GM23248 (cell line): ENCODE measurements at regions not wholly inside any gene's neighbourhood (a gene's known extent, or its start where the extent isn't known, plus 50 kb on each side); places are given as distances from the start of the nearest gene placed in this dataset.

Source experiments
- DNase-seq: peaks from one replicate; pipeline ENCODE4 v3.0.0-alpha.2; 2015
- H2AFZ ChIP-seq: fragments of 200-600 bp; sonication (generic); 2 replicates; pipeline ENCODE4 v1.6.1; 2016; ENCODE audit warnings: antibody characterized with exemption
- H3F3A ChIP-seq: fragments of 200-600 bp; sonication (generic); 2 replicates; pipeline ENCODE4 v1.6.1; 2016; ENCODE audit warnings: mild to moderate bottlenecking, antibody characterized with exemption, mixed run types; ENCODE audit not compliant: insufficient read depth
- H3K27ac ChIP-seq: fragments of 200-600 bp; sonication (generic); 2 replicates; pipeline ENCODE4 v1.5.1; 2016; ENCODE audit warnings: mild to moderate bottlenecking
- H3K27me3 ChIP-seq: fragments of 200-600 bp; sonication (generic); replicated peaks from 2 replicates; pipeline ENCODE4 v1.6.1; 2016; ENCODE audit warnings: mild to moderate bottlenecking; ENCODE audit not compliant: insufficient read depth
- H3K36me3 ChIP-seq: fragments of 200-600 bp; sonication (generic); 2 replicates; pipeline ENCODE4 v1.6.1; 2016; ENCODE audit warnings: low read depth, mild to moderate bottlenecking
- H3K4me1 ChIP-seq: fragments of 200-600 bp; sonication (generic); 2 replicates; pipeline ENCODE4 v1.6.1; 2016; ENCODE audit warnings: mild to moderate bottlenecking; ENCODE audit not compliant: insufficient read depth
- H3K4me2 ChIP-seq: fragments of 200-600 bp; sonication (generic); one replicate; pipeline ENCODE4 v1.6.1; 2016; ENCODE audit warnings: mild to moderate bottlenecking; ENCODE audit not compliant: unreplicated experiment
- H3K4me3 ChIP-seq: fragments of 200-600 bp; sonication (generic); 2 replicates; pipeline ENCODE4 v1.5.1; 2016; ENCODE audit warnings: mild to moderate bottlenecking
- H3K79me2 ChIP-seq: fragments of 200-600 bp; sonication (generic); 2 replicates; pipeline ENCODE4 v1.6.1; 2016; ENCODE audit warnings: mild to moderate bottlenecking; ENCODE audit not compliant: insufficient read depth
- H3K9ac ChIP-seq: fragments of 200-600 bp; sonication (generic); 2 replicates; pipeline ENCODE4 v1.6.1; 2016; ENCODE audit warnings: mild to moderate bottlenecking
- H3K9me2 ChIP-seq: fragments of 200-600 bp; sonication (generic); 2 replicates; pipeline ENCODE4 v1.6.1; 2016; ENCODE audit warnings: mixed run types, mild to moderate bottlenecking, moderate library complexity; ENCODE audit not compliant: insufficient read depth
- H3K9me3 ChIP-seq: fragments of 200-600 bp; sonication (generic); one replicate; pipeline ENCODE4 v1.6.1; 2017; ENCODE audit warnings: low read depth
- H4K20me1 ChIP-seq: fragments of 200-600 bp; sonication (generic); 2 replicates; pipeline ENCODE4 v1.6.0; 2016; ENCODE audit not compliant: insufficient read depth
- EZH2 ChIP-seq: fragments of 200-600 bp; sonication (generic); IDR thresholded peaks from 2 replicates; pipeline ENCODE4 v1.6.1; 2018; ENCODE audit warnings: antibody characterized with exemption, mild to moderate bottlenecking; ENCODE audit not compliant: insufficient read depth, poor library complexity, severe bottlenecking
- EZH2phosphoT487 ChIP-seq: fragments of 200-600 bp; sonication (generic); IDR thresholded peaks from 2 replicates; pipeline ENCODE4 v1.6.1; 2018; ENCODE audit warnings: antibody characterized with exemption, moderate library complexity, mild to moderate bottlenecking, low read depth; ENCODE audit not compliant: insufficient read depth
- WGBS, 2 experiments: methylation state at CpG; one replicate each; pipeline ENCODE4 v1.1.6; 2015 to 2017; ENCODE audit warnings: low lambda C conversion rate in 2 of 2, low coverage in 1 of 2; ENCODE audit errors: missing lambda C conversion rate in 2 of 2; 5-methylcytosine and 5-hydroxymethylcytosine counted together
- in situ Hi-C: fragments of 300-500 bp; cut with MboI; formaldehyde crosslinking; loops from 2 replicates; pipeline ENCODE4 v1.15.0; 2020

DNA sequence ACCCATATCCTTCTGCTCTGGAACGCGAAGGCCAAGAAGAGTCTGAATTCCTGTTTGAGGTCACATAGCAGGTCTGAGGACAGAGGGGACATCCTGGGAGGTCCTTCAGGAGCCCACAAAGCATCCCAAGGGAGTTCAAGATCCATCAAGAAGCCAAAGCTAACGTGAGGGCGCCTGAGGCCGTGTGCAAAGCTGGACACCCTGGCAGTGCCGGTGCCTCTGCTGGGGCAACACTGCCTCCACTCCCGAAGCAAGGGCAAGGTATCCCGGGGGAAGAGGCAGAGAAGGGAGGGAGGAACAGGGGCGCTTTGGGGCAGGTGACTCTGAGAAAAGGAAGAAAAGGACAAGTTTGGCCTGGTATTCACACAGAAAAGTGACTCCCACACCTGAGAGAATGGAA lies 50.3 kb upstream of the CDON start:
- peak overlapping the region; percentile 99 for H3K27ac ChIP-seq
- H3K9me2 ChIP-seq: no peaks in the 10 kb centered on the region
- DNase-seq: peak; percentile 39
- peak overlapping the region; percentile 56 for H3K4me2 ChIP-seq
- H3K9ac ChIP-seq: peak overlapping the region; percentile 79
- TF ChIP-seq EZH2 (no peak), EZH2phosphoT487 (no peak)
- peaks cover 23% of the 10 kb centered on the region for H3F3A ChIP-seq
- no peaks in the 10 kb centered on the region for H3K79me2 ChIP-seq
- no peaks in the 10 kb centered on the region for H4K20me1 ChIP-seq
- 22 to 29% methylated on average over 8 to 9 of the region's 9 CpGs for WGBS, 2 experiments
- H3K9me3 ChIP-seq: no peaks in the 10 kb centered on the region
- H3K4me3 ChIP-seq: peak overlapping the region; percentile 25
- H3K4me1 ChIP-seq: peaks cover 69% of the 10 kb centered on the region
- peak overlapping the region; percentile 77 for H2AFZ ChIP-seq
- no peaks in the 10 kb centered on the region for H3K27me3 ChIP-seq
- in situ Hi-C loops: no loop called here
- H3K36me3 ChIP-seq: no peaks in the 10 kb centered on the region

DNA sequence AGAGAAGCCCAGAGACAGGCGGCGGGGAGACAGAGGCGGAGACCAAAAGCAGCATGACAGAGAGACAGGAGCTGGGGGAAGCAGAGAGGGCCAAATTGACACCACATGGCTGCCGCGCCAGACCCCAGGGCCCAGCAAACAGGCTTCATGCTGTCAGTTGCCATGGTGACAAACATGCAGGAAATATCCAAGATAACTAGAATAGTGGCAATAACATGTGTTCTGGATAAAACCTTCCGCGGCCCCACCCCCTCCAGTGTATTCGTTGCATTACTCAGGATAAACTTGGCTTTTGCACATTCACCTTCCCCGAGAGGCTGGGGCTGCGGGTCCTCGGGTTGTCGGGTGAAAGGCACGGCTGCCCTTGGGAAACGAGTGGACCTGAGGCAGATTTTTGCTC lies 49.9 kb upstream of the CDON start:
- Histone ChIP-seq H3K9me2 (no peaks in the 10 kb centered on the region), H3K36me3 (no peaks in the 10 kb centered on the region), H3K9ac (peak overlapping the region; percentile 79), H3K4me1 (peaks cover 69% of the 10 kb centered on the region), H3K27ac (peak overlapping the region; percentile 99), H3K9me3 (no peaks in the 10 kb centered on the region), H3K4me3 (peak overlapping the region; percentile 25), H4K20me1 (no peaks in the 10 kb centered on the region), H2AFZ (peak overlapping the region; percentile 77), H3K79me2 (no peaks in the 10 kb centered on the region), H3F3A (peaks cover 23% of the 10 kb centered on the region), H3K4me2 (peak overlapping the region; percentile 56), H3K27me3 (no peaks in the 10 kb centered on the region)
- DNase-seq: peak; percentile 94
- WGBS, 2 experiments: 10 to 11% methylated on average over 14 of the region's 14 CpGs
- TF ChIP-seq EZH2phosphoT487 (no peak), EZH2 (no peak)
- in situ Hi-C loops: no loop called here
